ENCODE measurements at regions not wholly inside any gene's neighbourhood (a gene's known extent, or its start where the extent isn't known, plus 50 kb on each side); places are given as distances from the start of the nearest gene placed in this dataset.

- intact Hi-C loops (cut with DNase I) = no loop called here
- H3K27me3 ChIP-seq (ENCODE audit: insufficient read depth in 3 of 3, low read length in 2 of 3) = no peaks in the 10 kb centered on the region
- no peaks in the 10 kb centered on the region for H3K36me3 ChIP-seq (ENCODE audit: insufficient read depth in 1 of 2, low read depth in 1 of 2)
- H3K9me3 ChIP-seq = no peaks in the 10 kb centered on the region
- no peak overlapping the region for H3K27ac ChIP-seq
- no peak for ATAC-seq
- no peak for TF ChIP-seq CTCF (IDR thresholded peaks at IDR 0.05)
- WGBS, 3 donors = 24 to 38% (median 29%) methylated on average over 3 of the region's 3 CpGs
- H3K4me3 ChIP-seq = no peak overlapping the region
- no peak for DNase-seq
- H3K4me1 ChIP-seq = no peaks in the 10 kb centered on the region
Measured at GRCh38 chr13:47148543-47148942, 251.7 kb upstream of the HTR2A start.

- no peak for TF ChIP-seq CTCF (IDR thresholded peaks at IDR 0.05)
- H3K4me1 ChIP-seq = no peaks in the 10 kb centered on the region
- DNase-seq = no peak
- no peak overlapping the region for H3K27ac ChIP-seq
- no peaks in the 10 kb centered on the region for H3K27me3 ChIP-seq (ENCODE audit: insufficient read depth in 3 of 3, low read length in 2 of 3)
- H3K36me3 ChIP-seq (ENCODE audit: insufficient read depth in 1 of 2, low read depth in 1 of 2) = no peaks in the 10 kb centered on the region
- no peaks in the 10 kb centered on the region for H3K9me3 ChIP-seq
- intact Hi-C loops (cut with DNase I) = no loop called here
- H3K4me3 ChIP-seq = no peak overlapping the region
- ATAC-seq = no peak
- 44 to 51% (median 50%) methylated on average over 2 of the region's 2 CpGs for WGBS, 3 donors
Measured at GRCh38 chr13:47147812-47148119, 250.9 kb upstream of the HTR2A start.

GRCh38 chr13:47146991-47147811 is 250.3 kb upstream of the HTR2A start:
- H3K27me3 ChIP-seq (ENCODE audit: insufficient read depth in 3 of 3, low read length in 2 of 3) = no peaks in the 10 kb centered on the region
- TF ChIP-seq CTCF (IDR thresholded peaks at IDR 0.05) = no peak
- intact Hi-C loops (cut with DNase I) = no loop called here
- no peak for DNase-seq
- H3K9me3 ChIP-seq = no peaks in the 10 kb centered on the region
- ATAC-seq = no peak
- no peaks in the 10 kb centered on the region for H3K36me3 ChIP-seq (ENCODE audit: insufficient read depth in 1 of 2, low read depth in 1 of 2)
- H3K4me3 ChIP-seq = no peak overlapping the region
- H3K27ac ChIP-seq = no peak overlapping the region
- H3K4me1 ChIP-seq = no peaks in the 10 kb centered on the region
- WGBS, 3 donors = 81 to 93% (median 82%) methylated on average over 2 of the region's 2 CpGs

- no peaks in the 10 kb centered on the region for H3K36me3 ChIP-seq (ENCODE audit: insufficient read depth in 1 of 2, low read depth in 1 of 2)
Measured at GRCh38 chr13:47146136-47146535, 249.3 kb upstream of the HTR2A start.

More at GRCh38 chr13:47146136-47146535, 249.3 kb upstream of the HTR2A start:
- no peak overlapping the region for H3K27ac ChIP-seq
- no peak overlapping the region for H3K4me3 ChIP-seq
- intact Hi-C loops (cut with DNase I) = no loop called here
- H3K4me1 ChIP-seq = no peaks in the 10 kb centered on the region
- ATAC-seq (no peak), DNase-seq (no peak)
- H3K27me3 ChIP-seq (ENCODE audit: insufficient read depth in 3 of 3, low read length in 2 of 3) = no peaks in the 10 kb centered on the region
- no peaks in the 10 kb centered on the region for H3K9me3 ChIP-seq
- no peak for TF ChIP-seq CTCF (IDR thresholded peaks at IDR 0.05)

Measured in psoas muscle (tissue), 7 donors.